ENCODE measurements at regions not wholly inside any gene's neighbourhood (a gene's known extent, or its start where the extent isn't known, plus 50 kb on each side); places are given as distances from the start of the nearest gene placed in this dataset.

DNA sequence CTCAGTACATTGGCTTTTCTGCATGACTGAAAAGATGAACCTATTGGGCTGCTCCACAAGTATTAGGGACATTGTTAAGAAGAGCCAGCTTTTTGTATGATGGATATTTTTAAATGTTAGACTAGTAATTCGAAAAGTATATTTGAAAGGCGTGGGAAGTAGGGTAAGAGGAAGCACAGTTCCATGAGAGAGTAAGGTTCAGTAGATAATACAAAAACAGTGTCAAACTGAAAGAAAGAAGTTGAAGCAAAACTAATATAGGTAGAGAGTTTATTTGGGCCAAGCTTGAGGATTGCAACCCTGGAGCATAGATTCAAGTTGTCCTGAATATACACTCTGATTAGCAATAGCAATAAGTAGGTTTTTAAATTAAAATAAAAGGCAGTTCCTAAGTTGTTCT lies 193.9 kb downstream of the RASSF9 start:
- DNase-seq = no peak

GRCh38 chr12:85642808-85643207 lies 193.4 kb downstream of the RASSF9 start:
- DNase-seq = no peak

- no peak for DNase-seq
Measured at GRCh38 chr12:85644508-85644907, 191.7 kb downstream of the RASSF9 start.

DNA sequence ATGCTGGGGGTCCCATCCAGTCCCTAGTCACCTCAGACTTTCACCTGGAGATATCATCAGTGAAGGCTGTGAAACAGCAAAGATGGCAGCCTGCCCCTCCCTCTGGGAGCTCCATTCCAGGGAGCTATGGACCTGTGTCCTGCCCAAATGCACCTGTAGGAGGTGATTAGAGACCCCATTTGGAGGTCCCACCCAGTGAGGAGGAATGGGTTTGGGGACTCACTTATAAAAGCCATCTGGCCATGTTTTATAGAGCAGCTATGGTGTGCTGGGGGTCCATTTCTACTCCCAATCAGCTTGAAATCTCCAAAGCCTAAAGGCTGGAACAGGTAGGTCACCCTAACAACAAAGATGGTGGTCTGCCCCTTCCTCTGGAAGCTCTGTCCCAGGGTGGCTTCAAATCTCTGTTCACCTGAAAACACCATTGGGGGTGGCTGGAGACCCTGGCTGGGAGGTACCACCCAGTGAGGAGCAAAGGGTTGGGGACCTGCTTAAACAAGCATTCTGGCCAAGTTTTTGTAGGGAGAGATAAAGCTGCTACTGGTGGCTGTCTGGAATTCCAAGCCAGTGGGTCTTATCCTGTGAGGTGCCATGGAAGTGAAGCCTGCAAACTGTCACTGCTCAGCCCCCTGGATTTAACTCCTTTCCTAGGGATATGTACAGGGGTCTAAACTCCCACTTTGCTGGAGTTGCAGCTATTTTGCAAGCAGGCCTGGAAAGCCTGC lies 182.3 kb downstream of the RASSF9 start:
- no peak for DNase-seq

DNA sequence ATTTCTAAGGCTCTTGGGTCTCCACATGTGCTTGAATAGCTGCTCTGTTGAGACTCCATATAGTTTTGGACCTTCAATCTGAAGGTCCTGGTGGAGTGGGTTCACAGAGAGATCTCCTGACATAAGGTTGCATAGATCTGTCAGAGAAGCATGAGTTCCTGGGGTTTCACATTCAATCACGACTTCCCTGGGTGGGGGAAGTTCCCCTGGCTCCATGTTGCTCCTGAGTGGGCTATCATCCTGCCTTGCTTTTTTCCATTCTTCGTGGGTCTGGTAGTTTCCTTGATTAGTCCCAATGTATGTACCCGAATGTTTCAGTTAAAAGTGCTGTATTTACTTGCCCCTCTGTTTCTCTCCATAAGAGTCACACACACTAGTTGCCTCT lies 181.8 kb downstream of the RASSF9 start:
- no peak for DNase-seq

DNA sequence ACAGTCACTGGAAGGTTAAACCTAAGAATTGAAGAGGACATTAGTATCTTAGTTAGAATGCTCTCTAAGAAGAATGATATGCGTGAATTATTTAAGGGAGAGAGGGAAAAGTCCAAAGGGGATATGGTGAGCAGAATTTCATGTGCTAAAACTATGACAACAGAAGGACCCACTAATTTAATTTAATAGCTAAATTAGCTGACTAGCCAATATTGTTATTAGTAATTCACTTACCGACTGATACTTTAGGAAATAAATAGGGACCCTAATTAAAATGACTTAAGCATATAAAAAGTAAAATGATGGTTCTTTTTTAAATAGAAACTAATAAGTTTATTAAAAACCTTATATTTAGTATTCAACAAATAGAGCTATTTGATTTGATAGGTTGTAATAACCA lies 179.6 kb downstream of the RASSF9 start:
- DNase-seq = no peak

DNA sequence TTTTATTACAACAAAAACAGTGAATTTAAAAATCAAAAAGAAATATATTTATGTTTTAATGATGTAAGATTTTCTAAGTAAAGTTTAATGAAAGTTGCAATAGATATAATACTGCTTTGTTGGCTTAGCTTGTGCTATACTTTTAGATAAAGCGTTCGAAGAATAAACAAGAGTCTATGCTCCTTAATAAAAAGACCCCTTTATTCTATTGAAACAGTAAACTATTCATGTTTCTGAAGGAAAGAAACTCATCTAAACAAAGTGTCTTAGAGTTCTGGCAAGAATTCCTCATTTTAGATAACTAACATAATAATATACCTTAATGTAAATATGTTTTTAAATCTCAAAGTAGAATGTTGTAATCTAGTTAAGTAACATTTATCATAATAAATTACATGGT lies 179.0 kb downstream of the RASSF9 start:
- DNase-seq = no peak

GRCh38 chr12:85657836-85658630 lies 178.2 kb downstream of the RASSF9 start:
- no peak for DNase-seq

DNA sequence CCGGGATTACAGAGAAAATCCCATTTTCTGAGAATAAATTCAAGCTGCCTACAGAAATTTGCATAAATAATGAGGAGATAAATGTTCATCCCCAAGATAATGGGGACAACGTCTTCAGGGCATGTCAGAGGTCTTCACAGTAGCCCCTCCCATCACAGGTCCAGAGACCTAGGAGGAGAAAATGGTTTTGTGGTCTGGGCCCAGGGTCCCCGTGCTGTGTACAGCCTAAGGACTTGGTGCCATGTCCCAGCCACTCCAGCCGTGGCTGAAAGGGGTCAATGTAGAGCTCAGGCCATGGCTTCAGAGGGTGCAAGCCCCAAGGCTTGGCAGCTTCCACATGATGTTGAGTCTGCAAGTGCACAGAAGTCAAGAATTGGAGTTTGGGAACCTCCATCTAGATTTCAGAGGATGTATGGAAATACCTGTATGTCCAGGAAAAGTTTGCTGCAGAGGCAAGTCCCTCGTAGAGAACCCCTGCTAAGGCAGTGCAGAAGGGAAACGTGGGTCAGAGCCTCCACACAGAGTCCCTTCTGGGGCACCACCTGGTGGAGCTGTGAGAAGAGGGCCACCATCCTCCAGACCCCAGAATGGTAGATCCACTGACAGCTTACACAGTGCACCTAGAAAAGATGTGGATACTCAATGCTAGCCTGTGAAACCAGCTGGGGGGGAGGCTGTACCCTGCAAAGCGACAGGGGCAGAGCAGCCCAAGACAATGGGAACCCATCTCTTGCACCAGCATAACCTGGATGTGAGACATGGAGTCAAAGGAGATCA lies 176.3 kb downstream of the RASSF9 start:
- DNase-seq = no peak

DNA sequence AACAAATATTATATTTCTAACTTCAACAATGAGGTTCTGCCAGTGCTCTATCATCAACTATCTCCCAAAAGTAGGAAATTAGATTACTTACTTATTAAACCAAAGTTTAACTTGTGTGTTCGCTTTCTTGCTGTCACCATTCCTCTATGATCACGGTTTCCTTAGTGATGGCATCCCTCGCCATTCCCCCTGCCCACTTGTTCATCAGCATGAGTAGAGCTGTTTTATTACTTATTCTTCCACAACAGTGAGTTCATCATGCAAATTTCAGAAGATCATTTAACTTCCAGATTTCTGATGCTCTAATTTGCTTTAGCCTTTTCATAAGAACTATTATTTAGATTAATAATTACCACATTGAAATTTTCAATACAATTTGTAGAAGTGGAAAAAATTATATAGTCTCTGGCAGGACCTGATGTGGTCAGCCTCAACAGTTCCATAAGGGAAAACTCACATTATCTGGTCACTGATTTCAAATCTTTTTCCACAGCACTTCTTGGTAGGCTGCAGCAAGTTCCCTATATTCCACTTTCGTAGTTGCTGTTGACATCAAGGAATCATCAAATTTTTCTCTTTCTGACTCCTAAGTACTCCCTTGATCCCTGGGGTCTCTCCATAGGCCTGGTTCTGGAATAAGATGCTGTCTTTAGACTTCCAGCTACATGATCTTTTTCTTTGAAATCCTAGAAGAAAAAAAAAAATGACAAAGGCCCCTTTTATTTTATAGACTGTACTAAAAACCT lies 174.6 kb downstream of the RASSF9 start:
- no peak for DNase-seq

DNA sequence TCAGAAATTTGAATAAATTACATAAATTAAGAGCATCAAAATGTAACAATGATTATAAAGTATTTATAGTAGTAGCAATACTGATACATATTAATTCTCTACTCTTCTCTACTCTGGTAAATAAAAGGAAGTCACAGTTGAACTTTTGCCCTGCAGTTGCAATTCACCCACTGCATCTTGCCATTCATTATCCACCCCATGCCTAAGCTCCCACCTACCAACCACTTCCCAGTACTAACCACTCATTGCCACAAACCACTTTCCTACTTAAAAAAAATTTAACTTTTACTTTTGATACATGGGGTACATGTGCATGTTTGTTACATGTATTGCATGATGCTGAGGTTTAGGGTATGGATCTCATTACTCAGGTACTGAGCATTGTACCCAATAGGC lies 174.0 kb downstream of the RASSF9 start:
- DNase-seq = no peak

DNA sequence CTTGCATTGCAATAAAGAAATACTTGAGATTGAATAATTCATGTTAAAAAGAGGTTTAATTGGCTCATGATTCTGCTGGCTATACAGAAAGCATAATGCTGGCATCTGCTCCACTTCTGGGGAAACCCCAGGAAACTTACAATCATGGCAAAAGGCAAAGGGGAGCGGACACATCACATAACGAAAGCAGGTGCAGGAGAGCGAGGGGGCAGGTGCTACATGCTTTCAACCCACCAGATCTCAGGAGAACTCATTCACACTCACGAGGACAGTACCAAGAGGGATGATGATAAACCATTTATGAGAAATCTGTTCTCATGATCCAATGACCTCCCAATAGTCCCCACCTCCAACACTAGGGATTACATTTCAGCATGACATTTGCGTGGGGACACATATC lies 172.6 kb downstream of the RASSF9 start:
- DNase-seq = no peak

GRCh38 chr12:85664429-85664828 lies 171.8 kb downstream of the RASSF9 start:
- DNase-seq = no peak

DNA sequence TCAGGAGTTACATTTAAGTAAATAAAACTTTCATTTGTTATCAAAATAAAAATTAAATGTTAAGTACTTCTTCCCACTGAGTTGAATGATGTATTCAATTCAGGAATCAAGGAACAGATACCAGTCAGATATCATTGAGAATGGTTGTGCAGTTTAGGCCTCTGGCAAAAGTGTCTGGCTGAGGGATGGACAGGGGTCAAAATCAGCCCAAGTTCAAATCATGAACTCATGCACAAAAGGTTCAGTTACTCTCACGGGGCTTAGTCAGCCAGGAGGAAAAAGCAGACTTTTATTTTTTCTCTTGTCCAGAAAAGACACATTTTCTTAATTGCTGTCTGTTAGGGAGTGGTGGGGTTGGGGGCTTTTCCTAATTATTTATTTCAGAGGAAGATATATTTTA lies 166.3 kb downstream of the RASSF9 start:
- DNase-seq = no peak

DNA sequence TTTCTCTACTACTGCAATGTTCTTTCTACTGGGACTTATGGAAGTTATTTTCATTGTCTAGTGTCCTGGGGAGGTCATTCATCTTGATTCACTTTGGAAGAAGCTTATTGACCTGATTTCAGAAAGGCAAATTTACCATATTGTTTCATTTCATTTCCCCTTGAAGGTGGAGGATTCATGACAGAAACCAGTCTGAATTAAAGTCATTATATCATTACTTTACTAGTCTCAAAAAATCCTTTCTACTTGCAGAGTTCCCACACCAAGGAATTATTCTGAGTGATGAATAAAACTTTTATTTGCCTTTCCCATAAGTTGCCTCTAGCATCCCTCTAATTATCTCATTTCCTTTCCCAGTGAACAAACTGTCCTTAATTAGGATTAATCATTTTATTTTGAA lies 163.8 kb downstream of the RASSF9 start:
- no peak for DNase-seq

- DNase-seq = no peak
Measured at GRCh38 chr12:85673921-85674420, 162.2 kb downstream of the RASSF9 start.

GRCh38 chr12:85676816-85677749 lies 159.1 kb downstream of the RASSF9 start:
- DNase-seq = no peak

DNA sequence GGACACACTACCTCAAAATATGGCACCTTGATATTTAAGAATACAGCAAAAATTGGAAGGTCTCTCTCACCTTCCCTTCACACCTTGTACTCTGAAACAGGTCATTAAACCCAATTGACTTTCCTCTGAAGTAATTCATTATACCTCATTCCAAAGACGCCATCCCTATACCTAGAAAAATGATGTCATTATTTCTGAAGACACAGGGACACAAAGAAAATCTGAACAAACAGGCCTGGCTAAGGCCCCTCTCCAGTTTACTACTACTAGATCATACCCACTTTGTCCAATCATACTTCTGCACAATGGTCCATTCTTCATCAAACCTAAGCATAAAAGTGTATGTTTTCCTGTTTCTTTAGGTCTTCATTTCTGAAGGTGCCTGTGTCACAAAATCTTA lies 156.9 kb downstream of the RASSF9 start:
- no peak for DNase-seq

DNA sequence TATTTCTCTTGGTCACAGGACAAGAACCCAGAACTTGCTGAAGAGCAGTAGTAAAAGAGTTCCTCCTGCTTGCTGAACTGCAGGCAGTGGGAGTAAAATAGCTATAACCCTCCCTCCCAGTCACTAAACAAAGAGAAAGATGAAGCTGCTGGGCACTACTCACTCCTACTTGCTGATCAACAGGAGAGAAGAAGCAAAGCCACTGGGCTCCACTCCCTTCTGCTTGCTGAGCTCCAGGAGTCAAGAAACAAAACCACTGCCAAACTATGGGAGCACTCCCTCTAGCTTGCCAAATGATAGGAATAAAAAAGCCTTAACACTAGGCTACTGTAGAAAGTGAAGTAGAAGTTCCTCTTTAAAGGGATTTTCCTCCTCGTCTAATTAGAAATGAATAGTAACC lies 155.3 kb downstream of the RASSF9 start:
- DNase-seq = no peak

GRCh38 chr12:85681333-85681732 lies 154.9 kb downstream of the RASSF9 start:
- no peak for DNase-seq

DNA sequence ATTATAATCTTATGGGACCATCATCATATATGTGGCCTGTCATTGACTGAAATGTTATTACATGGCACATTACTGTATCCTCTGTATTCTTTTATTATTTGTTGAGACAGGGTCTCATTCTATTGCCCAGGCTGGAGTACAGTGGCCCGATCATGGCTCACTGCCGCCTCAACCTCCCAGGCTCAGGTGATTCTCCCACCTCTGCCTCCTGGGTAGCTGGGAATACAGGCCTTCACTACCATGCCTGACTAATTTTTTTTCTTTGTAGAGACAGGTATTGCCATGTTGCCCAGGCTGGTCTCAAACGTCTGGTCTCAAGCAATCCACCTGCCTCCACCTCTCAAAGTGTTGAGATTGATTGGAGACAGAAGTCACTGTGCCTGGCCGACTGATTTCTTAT lies 153.2 kb downstream of the RASSF9 start:
- DNase-seq = no peak

DNA sequence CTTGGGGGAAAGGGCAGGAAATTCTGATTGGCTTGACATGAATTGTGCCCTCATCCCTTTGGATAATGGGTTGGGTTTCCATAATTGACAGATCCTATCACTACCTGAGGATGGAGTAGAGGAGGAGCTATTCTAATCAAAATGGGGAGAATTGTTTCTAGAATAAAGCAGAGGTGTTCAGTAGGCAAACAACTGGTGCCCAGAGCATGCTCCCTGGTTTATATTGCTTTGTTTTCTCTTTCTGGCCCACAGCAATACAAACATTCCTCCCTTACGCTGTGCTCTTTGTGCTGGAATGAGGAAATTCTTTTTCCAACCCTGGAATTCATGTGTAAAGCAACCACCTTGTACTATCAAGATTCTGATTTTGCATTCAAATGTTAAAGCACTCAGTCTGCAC lies 147.4 kb downstream of the RASSF9 start:
- no peak for DNase-seq
